SK-N-MC (cell line): ENCODE measurements at regions not wholly inside any gene's neighbourhood (a gene's known extent, or its start where the extent isn't known, plus 50 kb on each side); places are given as distances from the start of the nearest gene placed in this dataset.

ENCODE experiments used
- EZH2 ChIP-seq: fragments of 200-600 bp; sonication (generic); IDR thresholded peaks from one replicate; pipeline ENCODE4 v1.6.1; 2017; ENCODE audit warnings: antibody characterized with exemption
- FOXP2 ChIP-seq: optimal IDR thresholded peaks from 2 replicates; pipeline ENCODE3; 2011; ENCODE audit warnings: mild to moderate bottlenecking, moderate library complexity; ENCODE audit not compliant: insufficient read depth; ENCODE audit errors: extremely low read length, control extremely low read depth
- POLR2AphosphoS5 ChIP-seq: IDR thresholded peaks from 2 replicates; pipeline ENCODE4 v1.6.1; 2012; ENCODE audit warnings: mild to moderate bottlenecking, low read depth, low read length, borderline replicate concordance

DNA sequence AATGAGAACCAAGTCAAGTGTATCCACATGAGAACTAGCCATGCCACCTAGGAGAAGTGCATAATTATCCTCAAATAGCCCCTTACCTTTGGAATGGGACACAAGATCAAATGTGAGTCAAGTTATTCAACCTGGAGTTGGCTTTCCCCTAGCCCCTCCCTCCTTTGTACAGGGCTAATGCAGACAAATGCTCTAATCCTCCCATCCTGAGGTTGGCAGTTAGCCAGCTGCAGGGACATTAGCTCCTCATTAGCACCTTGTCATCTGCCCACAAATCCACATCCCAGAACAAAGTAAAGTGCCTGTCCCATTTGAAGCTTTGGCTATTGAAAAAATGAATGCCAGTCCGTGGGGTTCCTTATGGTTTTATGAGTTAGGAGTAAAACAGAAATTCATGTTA is 294.1 kb upstream of the FANCL start:
- TF ChIP-seq EZH2: no peak
- TF ChIP-seq FOXP2: no peak
- no peak for TF ChIP-seq POLR2AphosphoS5
